RCC 7860 (cell line): ENCODE measurements at regions not wholly inside any gene's neighbourhood (a gene's known extent, or its start where the extent isn't known, plus 50 kb on each side); places are given as distances from the start of the nearest gene placed in this dataset.
"Not testable (repeated sequence)": the region's sequence is repeated elsewhere in the genome, so short reads cannot be mapped to it uniquely, and the experiment has no call there.

Experiments used
- DNase-seq: peaks from one replicate; pipeline ENCODE4 v3.0.0-alpha.2; 2015; ENCODE audit warnings: low spot score
- FAIRE-seq: peaks from 2 replicates; lab custom pipeline; 2012; peaks lifted over from hg19 to GRCh38; lab: Jason Lieb, UNC

GRCh38 chr3:31178467-31178866, 284.0 kb upstream of the GADL1 start:
- FAIRE-seq (no peak), DNase-seq (no peak)

- DNase-seq (no peak), FAIRE-seq (no peak)
Observed at GRCh38 chr3:31179768-31180167, 285.3 kb upstream of the GADL1 start.

GRCh38 chr3:31180274-31180673, 285.8 kb upstream of the GADL1 start:
- FAIRE-seq (no peak), DNase-seq (no peak)

GRCh38 chr3:31181661-31182060, 287.2 kb upstream of the GADL1 start:
- FAIRE-seq (no peak), DNase-seq (no peak)

- DNase-seq (no peak), FAIRE-seq (no peak)
Observed at GRCh38 chr3:31182661-31183060, 288.2 kb upstream of the GADL1 start.

GRCh38 chr3:31184261-31185061, 290.0 kb upstream of the GADL1 start:
- no peak for FAIRE-seq

GRCh38 chr3:31185062-31185357, 290.5 kb upstream of the GADL1 start:
- DNase-seq = no peak
- FAIRE-seq = no peak

More at GRCh38 chr3:31184261-31185061, 290.0 kb upstream of the GADL1 start:
- no peak for DNase-seq

- FAIRE-seq (no peak), DNase-seq (no peak)
Observed at GRCh38 chr3:31186041-31186440, 291.6 kb upstream of the GADL1 start.

GRCh38 chr3:31187380-31187779, 292.9 kb upstream of the GADL1 start:
- no peak for DNase-seq
- FAIRE-seq = no peak

GRCh38 chr3:31188112-31188511, 293.7 kb upstream of the GADL1 start:
- FAIRE-seq (no peak), DNase-seq (no peak)

- FAIRE-seq = no peak
- no peak for DNase-seq
Observed at GRCh38 chr3:31189330-31189729, 294.9 kb upstream of the GADL1 start.

- FAIRE-seq = no peak
- no peak for DNase-seq
Observed at GRCh38 chr3:31189971-31190370, 295.5 kb upstream of the GADL1 start.

- no peak for FAIRE-seq
- DNase-seq = no peak
Observed at GRCh38 chr3:31191354-31191753, 296.9 kb upstream of the GADL1 start.

- FAIRE-seq (no peak), DNase-seq (no peak)
Observed at GRCh38 chr3:31193429-31193828, 299.0 kb upstream of the GADL1 start.

GRCh38 chr3:31193871-31194270, 299.4 kb upstream of the GADL1 start:
- no peak for DNase-seq
- FAIRE-seq = no peak

- DNase-seq (no peak), FAIRE-seq (no peak)
Observed at GRCh38 chr3:31196261-31196660, 301.8 kb upstream of the GADL1 start.

GRCh38 chr3:31196881-31197364, 302.5 kb upstream of the GADL1 start:
- no peak for DNase-seq
- FAIRE-seq = no peak

- DNase-seq = no peak
- FAIRE-seq = no peak
Observed at GRCh38 chr3:31197941-31198340, 303.5 kb upstream of the GADL1 start.

- FAIRE-seq = no peak
Observed at GRCh38 chr3:31198890-31199289, 304.4 kb upstream of the GADL1 start.

GRCh38 chr3:31203960-31204795, 309.7 kb upstream of the GADL1 start:
- peak; percentile 48 for FAIRE-seq
- DNase-seq = no peak

More at GRCh38 chr3:31198890-31199289, 304.4 kb upstream of the GADL1 start:
- no peak for DNase-seq

GRCh38 chr3:31204796-31205056, 310.3 kb upstream of the GADL1 start:
- DNase-seq, FAIRE-seq: not testable (repeated sequence)

GRCh38 chr3:31210068-31210645, 315.7 kb upstream of the GADL1 start:
- no peak for DNase-seq
- FAIRE-seq = no peak
